ENCODE measurements at regions not wholly inside any gene's neighbourhood (a gene's known extent, or its start where the extent isn't known, plus 50 kb on each side); places are given as distances from the start of the nearest gene placed in this dataset.

DNA sequence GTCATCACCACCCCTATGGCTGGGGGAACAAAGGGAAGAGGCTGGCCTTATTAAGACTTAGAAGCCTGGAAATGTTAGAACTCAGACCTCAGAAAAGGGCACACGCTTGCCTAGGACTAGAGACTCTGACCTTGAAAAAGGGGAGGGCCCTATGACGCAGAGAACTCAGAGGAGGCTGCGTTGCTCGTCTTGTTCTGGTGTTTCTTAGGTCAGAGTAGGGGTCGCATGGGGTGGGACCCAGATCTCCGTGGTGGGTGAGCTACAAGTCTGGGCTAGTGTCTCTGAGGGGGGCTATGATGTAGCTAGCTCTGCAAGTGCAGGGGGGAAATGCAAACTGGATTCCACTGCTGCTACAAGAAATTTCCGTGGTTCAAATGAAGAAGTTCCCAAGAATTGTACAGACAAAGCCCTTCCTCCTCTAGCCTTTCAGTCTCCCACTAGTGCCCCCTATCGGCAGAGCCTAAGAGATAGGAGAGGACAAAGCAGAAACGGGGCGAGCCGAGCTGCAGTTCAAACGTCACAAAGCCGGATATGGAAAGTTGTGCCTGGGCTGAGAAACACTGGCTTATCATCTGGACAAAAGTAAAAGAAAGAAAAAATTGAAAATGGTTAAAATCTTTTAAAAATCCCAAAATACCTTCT lies 392.9 kb upstream of the ROBO2 start:
- Mint-ChIP-seq H3K36me3 (no peaks in the 10 kb centered on the region), H3K27ac (no peak overlapping the region), H3K27me3 (no peaks in the 10 kb centered on the region), H3K4me1 (no peaks in the 10 kb centered on the region), H3K4me3 (no peak overlapping the region), H3K9me3 (peaks cover 7 to 26% (median 11%) of the 10 kb centered on the region in 3 donors)
- no peaks in the 10 kb centered on the region for H3K9me3 ChIP-seq
- 80% methylated on average over 6 of the region's 13 CpGs for WGBS (ENCODE audit: insufficient coverage)
- no peaks in the 10 kb centered on the region for H3K36me3 ChIP-seq (ENCODE audit: control insufficient read depth in 2 of 2, extremely low read depth in 1 of 2, insufficient read depth in 1 of 2, low read length in 1 of 2)
- H3K4me3 ChIP-seq (ENCODE audit: control insufficient read depth in 1 of 2, extremely low read depth in 1 of 2, low read length in 1 of 2): no peak overlapping the region
- ATAC-seq (replicated peaks in 1 of 4) (no peak), DNase-seq (no peak)
- H3K27me3 ChIP-seq (replicated peaks in 1 of 2; ENCODE audit: control insufficient read depth in 2 of 2, extremely low read depth in 1 of 2, insufficient read depth in 2 of 2, low read length in 1 of 2): no peaks in the 10 kb centered on the region
- POLR2A ChIA-PET: no interaction called here
- CTCF ChIA-PET: no interaction called here
- no peaks in the 10 kb centered on the region for H3K4me1 ChIP-seq (ENCODE audit: control insufficient read depth in 1 of 2, extremely low read depth in 1 of 2, insufficient read depth in 2 of 2, low read length in 2 of 2)
- H3K27ac ChIP-seq (ENCODE audit: low read length): no peak overlapping the region

DNA sequence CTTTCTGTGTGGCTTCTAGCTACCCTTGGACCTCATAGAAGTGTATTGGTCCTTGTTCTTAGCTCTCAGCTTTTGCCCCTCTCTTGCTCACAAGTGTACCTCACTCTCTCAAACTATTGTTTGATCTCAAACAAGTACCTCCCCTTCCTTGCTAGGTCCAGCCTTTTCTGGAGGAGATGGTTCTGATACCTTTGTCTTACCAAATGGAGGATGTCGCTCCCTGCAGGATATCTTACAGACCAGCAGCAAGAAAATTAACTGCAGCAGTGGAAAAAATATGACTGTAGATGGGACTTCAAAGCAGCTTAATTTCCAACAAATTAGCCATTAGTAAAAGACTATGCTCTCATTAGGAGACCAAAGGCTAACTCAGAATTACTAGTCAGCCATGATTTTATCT lies 388.1 kb upstream of the ROBO2 start:
- no peaks in the 10 kb centered on the region for H3K27me3 Mint-ChIP-seq
- H3K36me3 Mint-ChIP-seq: no peaks in the 10 kb centered on the region
- no peak overlapping the region for H3K27ac Mint-ChIP-seq
- CTCF ChIA-PET: no interaction called here
- Histone ChIP-seq H3K4me1 (ENCODE audit: control insufficient read depth in 1 of 2, extremely low read depth in 1 of 2, insufficient read depth in 2 of 2, low read length in 2 of 2) (no peaks in the 10 kb centered on the region), H3K27ac (ENCODE audit: low read length) (no peak overlapping the region), H3K4me3 (ENCODE audit: control insufficient read depth in 1 of 2, extremely low read depth in 1 of 2, low read length in 1 of 2) (no peak overlapping the region), H3K27me3 (replicated peaks in 1 of 2; ENCODE audit: control insufficient read depth in 2 of 2, extremely low read depth in 1 of 2, insufficient read depth in 2 of 2, low read length in 1 of 2) (no peaks in the 10 kb centered on the region), H3K9me3 (no peaks in the 10 kb centered on the region), H3K36me3 (ENCODE audit: control insufficient read depth in 2 of 2, extremely low read depth in 1 of 2, insufficient read depth in 1 of 2, low read length in 1 of 2) (no peaks in the 10 kb centered on the region)
- ATAC-seq (replicated peaks in 1 of 4) (no peak), DNase-seq (no peak)
- peaks cover 0 to 9% (median 7%) of the 10 kb centered on the region in 3 donors for H3K9me3 Mint-ChIP-seq
- no peaks in the 10 kb centered on the region for H3K4me1 Mint-ChIP-seq
- H3K4me3 Mint-ChIP-seq: no peak overlapping the region
- POLR2A ChIA-PET: no interaction called here
- no CpG with 5 or more reads among the region's 1 CpG for WGBS (ENCODE audit: insufficient coverage)

DNA sequence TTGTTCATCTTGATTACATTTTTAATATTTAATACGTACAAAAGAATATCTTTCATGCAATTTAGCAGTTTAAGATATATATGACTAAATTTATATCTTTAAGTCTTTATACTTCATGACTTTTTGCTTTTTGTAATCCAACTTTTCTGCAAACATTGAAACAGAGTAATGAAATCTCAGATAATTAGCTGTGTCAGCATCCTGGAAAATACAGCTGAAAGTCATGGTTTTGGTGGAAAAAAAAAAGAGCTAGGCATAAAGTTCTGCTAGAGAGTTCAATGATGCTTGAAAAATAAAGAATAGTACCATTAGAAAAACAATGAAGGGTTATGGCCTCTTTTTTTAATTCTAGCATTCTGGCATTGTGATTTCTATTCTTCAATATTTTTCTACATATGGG lies 387.4 kb upstream of the ROBO2 start:
- ATAC-seq (replicated peaks in 1 of 4) (no peak), DNase-seq (no peak)
- Mint-ChIP-seq H3K4me3 (no peak overlapping the region), H3K9me3 (peaks cover 0 to 4% (median 2%) of the 10 kb centered on the region in 3 donors), H3K4me1 (no peaks in the 10 kb centered on the region), H3K27me3 (no peaks in the 10 kb centered on the region), H3K27ac (no peak overlapping the region), H3K36me3 (no peaks in the 10 kb centered on the region)
- no peaks in the 10 kb centered on the region for H3K36me3 ChIP-seq (ENCODE audit: control insufficient read depth in 2 of 2, extremely low read depth in 1 of 2, insufficient read depth in 1 of 2, low read length in 1 of 2)
- no peaks in the 10 kb centered on the region for H3K4me1 ChIP-seq (ENCODE audit: control insufficient read depth in 1 of 2, extremely low read depth in 1 of 2, insufficient read depth in 2 of 2, low read length in 2 of 2)
- ChIA-PET POLR2A (no interaction called here), CTCF (no interaction called here)
- no peaks in the 10 kb centered on the region for H3K27me3 ChIP-seq (replicated peaks in 1 of 2; ENCODE audit: control insufficient read depth in 2 of 2, extremely low read depth in 1 of 2, insufficient read depth in 2 of 2, low read length in 1 of 2)
- no peaks in the 10 kb centered on the region for H3K9me3 ChIP-seq
- H3K4me3 ChIP-seq (ENCODE audit: control insufficient read depth in 1 of 2, extremely low read depth in 1 of 2, low read length in 1 of 2): no peak overlapping the region
- no CpG with 5 or more reads among the region's 1 CpG for WGBS (ENCODE audit: insufficient coverage)
- no peak overlapping the region for H3K27ac ChIP-seq (ENCODE audit: low read length)

DNA sequence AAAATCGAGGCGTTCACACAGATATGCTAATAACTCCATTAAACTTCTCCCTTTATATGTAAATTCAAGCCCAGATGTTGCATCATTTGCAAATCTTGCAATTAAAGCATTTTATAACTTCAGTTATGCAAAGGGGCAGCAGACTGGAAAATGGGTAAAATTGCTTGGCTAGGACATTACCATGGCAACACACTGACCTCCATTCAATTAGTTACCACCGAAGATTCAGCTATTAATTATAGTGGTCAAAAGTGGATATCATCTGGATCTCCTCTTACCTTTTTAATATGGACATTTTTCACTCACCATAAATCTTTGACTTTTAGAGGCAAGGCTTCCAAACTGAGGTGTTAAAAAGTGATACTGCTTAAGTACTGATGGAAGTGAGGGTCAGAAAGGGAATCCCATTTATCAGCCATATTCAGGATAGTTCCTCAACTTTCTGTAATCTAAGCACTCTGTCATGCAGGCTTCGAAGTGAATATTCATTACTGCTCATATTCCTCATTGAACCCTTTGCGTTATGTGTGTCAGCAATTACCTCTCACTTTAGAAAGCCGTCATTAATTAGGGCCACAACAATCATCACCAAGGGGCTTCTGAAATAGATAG lies 386.2 kb upstream of the ROBO2 start:
- H3K4me1 Mint-ChIP-seq: no peaks in the 10 kb centered on the region
- no peak overlapping the region for H3K4me3 Mint-ChIP-seq
- no peaks in the 10 kb centered on the region for H3K27me3 Mint-ChIP-seq
- no peak overlapping the region for H3K27ac Mint-ChIP-seq
- no peaks in the 10 kb centered on the region for H3K36me3 Mint-ChIP-seq
- Histone ChIP-seq H3K4me1 (ENCODE audit: control insufficient read depth in 1 of 2, extremely low read depth in 1 of 2, insufficient read depth in 2 of 2, low read length in 2 of 2) (no peaks in the 10 kb centered on the region), H3K27ac (ENCODE audit: low read length) (no peak overlapping the region), H3K4me3 (ENCODE audit: control insufficient read depth in 1 of 2, extremely low read depth in 1 of 2, low read length in 1 of 2) (no peak overlapping the region), H3K9me3 (no peaks in the 10 kb centered on the region), H3K36me3 (ENCODE audit: control insufficient read depth in 2 of 2, extremely low read depth in 1 of 2, insufficient read depth in 1 of 2, low read length in 1 of 2) (no peaks in the 10 kb centered on the region), H3K27me3 (replicated peaks in 1 of 2; ENCODE audit: control insufficient read depth in 2 of 2, extremely low read depth in 1 of 2, insufficient read depth in 2 of 2, low read length in 1 of 2) (no peaks in the 10 kb centered on the region)
- ChIA-PET CTCF (no interaction called here), POLR2A (no interaction called here)
- ATAC-seq (replicated peaks in 1 of 4): no peak
- no peak for DNase-seq
- H3K9me3 Mint-ChIP-seq: peaks cover 0 to 4% (median 3%) of the 10 kb centered on the region in 3 donors
- WGBS (ENCODE audit: insufficient coverage): 70% methylated on average over 2 of the region's 6 CpGs

DNA sequence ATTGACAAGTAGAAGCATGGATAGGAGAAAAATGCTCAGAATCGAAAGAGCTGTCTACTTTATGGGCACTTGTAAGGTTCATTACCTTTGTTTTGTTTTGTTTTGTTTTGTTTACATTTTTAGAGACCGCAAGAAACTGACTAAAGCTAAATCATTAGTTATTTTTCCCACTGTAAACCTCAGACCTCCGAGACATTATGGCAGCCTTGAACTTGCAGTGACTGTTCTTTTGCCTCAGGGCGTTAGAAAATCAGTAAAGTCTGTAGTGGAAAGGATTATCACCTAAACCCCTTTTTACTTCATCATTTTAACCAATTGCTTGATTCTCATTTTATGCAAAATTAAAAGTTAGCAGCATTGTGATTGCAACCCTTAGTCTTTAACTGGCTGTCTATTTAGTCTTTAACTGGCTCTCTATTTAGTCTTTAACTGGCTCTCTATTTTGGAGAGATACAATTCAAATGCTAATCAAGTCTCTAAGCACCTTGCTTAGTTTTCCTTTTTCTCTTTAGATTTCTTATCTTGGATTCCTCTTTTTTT lies 383.3 kb upstream of the ROBO2 start:
- H3K27ac Mint-ChIP-seq: no peak overlapping the region
- POLR2A ChIA-PET: no interaction called here
- H3K9me3 ChIP-seq: no peaks in the 10 kb centered on the region
- no peaks in the 10 kb centered on the region for H3K4me1 Mint-ChIP-seq
- H3K27ac ChIP-seq (ENCODE audit: low read length): no peak overlapping the region
- no peak overlapping the region for H3K4me3 ChIP-seq (ENCODE audit: control insufficient read depth in 1 of 2, extremely low read depth in 1 of 2, low read length in 1 of 2)
- H3K27me3 ChIP-seq (replicated peaks in 1 of 2; ENCODE audit: control insufficient read depth in 2 of 2, extremely low read depth in 1 of 2, insufficient read depth in 2 of 2, low read length in 1 of 2): no peaks in the 10 kb centered on the region
- WGBS (ENCODE audit: insufficient coverage): no CpG with 5 or more reads among the region's 4 CpGs
- CTCF ChIA-PET: no interaction called here
- H3K36me3 Mint-ChIP-seq: no peaks in the 10 kb centered on the region
- ATAC-seq (replicated peaks in 1 of 4) (no peak), DNase-seq (no peak)
- peaks cover 5 to 10% (median 9%) of the 10 kb centered on the region in 3 donors for H3K9me3 Mint-ChIP-seq
- H3K36me3 ChIP-seq (ENCODE audit: control insufficient read depth in 2 of 2, extremely low read depth in 1 of 2, insufficient read depth in 1 of 2, low read length in 1 of 2): no peaks in the 10 kb centered on the region
- H3K4me1 ChIP-seq (ENCODE audit: control insufficient read depth in 1 of 2, extremely low read depth in 1 of 2, insufficient read depth in 2 of 2, low read length in 2 of 2): no peaks in the 10 kb centered on the region
- no peaks in the 10 kb centered on the region for H3K27me3 Mint-ChIP-seq
- H3K4me3 Mint-ChIP-seq: no peak overlapping the region

DNA sequence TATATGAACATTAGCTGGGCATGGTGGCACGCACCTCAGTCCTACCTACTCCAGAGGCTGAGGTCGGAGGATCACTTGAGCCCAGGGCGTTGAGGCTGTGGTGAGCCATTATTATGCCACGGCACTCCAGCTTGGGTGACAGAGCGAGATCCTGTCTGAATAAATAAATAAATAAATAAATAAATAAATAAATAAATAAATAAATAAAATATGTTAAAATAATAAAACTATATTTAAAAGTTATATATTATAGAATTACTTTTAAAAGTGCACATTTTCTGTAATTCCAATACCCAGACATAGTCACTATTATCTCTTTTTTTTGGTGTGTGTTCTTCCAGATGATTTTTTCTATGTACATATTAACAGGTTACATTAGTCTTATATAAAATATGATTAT lies 382.0 kb upstream of the ROBO2 start:
- ChIA-PET POLR2A (no interaction called here), CTCF (no interaction called here)
- H3K4me3 Mint-ChIP-seq: no peak overlapping the region
- H3K27ac ChIP-seq (ENCODE audit: low read length): no peak overlapping the region
- H3K4me3 ChIP-seq (ENCODE audit: control insufficient read depth in 1 of 2, extremely low read depth in 1 of 2, low read length in 1 of 2): no peak overlapping the region
- H3K27me3 ChIP-seq (replicated peaks in 1 of 2; ENCODE audit: control insufficient read depth in 2 of 2, extremely low read depth in 1 of 2, insufficient read depth in 2 of 2, low read length in 1 of 2): no peaks in the 10 kb centered on the region
- ATAC-seq (replicated peaks in 1 of 4) (no peak), DNase-seq (no peak)
- H3K36me3 Mint-ChIP-seq: no peaks in the 10 kb centered on the region
- no peaks in the 10 kb centered on the region for H3K9me3 ChIP-seq
- H3K4me1 ChIP-seq (ENCODE audit: control insufficient read depth in 1 of 2, extremely low read depth in 1 of 2, insufficient read depth in 2 of 2, low read length in 2 of 2): no peaks in the 10 kb centered on the region
- H3K4me1 Mint-ChIP-seq: no peaks in the 10 kb centered on the region
- no peaks in the 10 kb centered on the region for H3K36me3 ChIP-seq (ENCODE audit: control insufficient read depth in 2 of 2, extremely low read depth in 1 of 2, insufficient read depth in 1 of 2, low read length in 1 of 2)
- no peaks in the 10 kb centered on the region for H3K27me3 Mint-ChIP-seq
- H3K27ac Mint-ChIP-seq: no peak overlapping the region
- peaks cover 11 to 12% (median 12%) of the 10 kb centered on the region in 3 donors for H3K9me3 Mint-ChIP-seq
- no CpG with 5 or more reads among the region's 5 CpGs for WGBS (ENCODE audit: insufficient coverage)
